Breast epithelium (tissue), 4 donors: ENCODE measurements at regions not wholly inside any gene's neighbourhood (a gene's known extent, or its start where the extent isn't known, plus 50 kb on each side); places are given as distances from the start of the nearest gene placed in this dataset.
A peak's percentile ranks its signal among the peaks of the same experiment; 100 is the strongest.

ENCODE experiments used
- DNase-seq, 2 donors: peaks; one replicate each; pipeline ENCODE4 v3.0.0-alpha.2; 2019; ENCODE audit warnings: low spot score in 2 of 2
- H3K27ac ChIP-seq, 2 donors: fragments of 200-600 bp; sonication (generic) in 1 of 2; one replicate each; pipeline ENCODE4 v1.5.1; 2016 to 2019; ENCODE audit warnings: mild to moderate bottlenecking in 1 of 2
- H3K27me3 ChIP-seq, 2 donors: fragments of 200-600 bp; sonication (generic) in 1 of 2; one replicate each; pipeline versions ENCODE4 v1.5.1 to v1.6.0; 2017 to 2019; ENCODE audit warnings: control low read depth in 1 of 2, mild to moderate bottlenecking in 1 of 2
- H3K36me3 ChIP-seq: fragments of 200-600 bp; one replicate; pipeline ENCODE4 v1.5.1; 2019
- H3K4me1 ChIP-seq, 2 donors: fragments of 200-600 bp; sonication (generic); one replicate each; pipeline ENCODE4 v1.5.1; 2016 to 2019; ENCODE audit warnings: control low read depth in 1 of 2
- H3K4me3 ChIP-seq, 3 donors: fragments of 200-600 bp; sonication (generic); 1 replicate in 2 of 3; 2 replicates in 1 of 3; pipeline ENCODE4 v1.5.1; 2016 to 2019; ENCODE audit warnings: mild to moderate bottlenecking in 3 of 3, moderate library complexity in 2 of 3
- H3K9me3 ChIP-seq, 2 donors: fragments of 200-600 bp; sonication (generic) in 1 of 2; one replicate each; pipeline ENCODE4 v1.5.1; 2016 to 2019; ENCODE audit warnings: control low read depth in 1 of 2
- CTCF ChIP-seq, 3 donors: fragments of 450-650 bp; IDR thresholded peaks; one replicate each; pipeline ENCODE4 v1.5.1; 2016 to 2017; ENCODE audit warnings: antibody characterized with exemption in 3 of 3, mild to moderate bottlenecking in 3 of 3, moderate library complexity in 3 of 3
- POLR2A ChIP-seq: fragments of 450-650 bp; IDR thresholded peaks from one replicate; pipeline ENCODE4 v1.6.1; 2016; ENCODE audit warnings: antibody characterized with exemption, mild to moderate bottlenecking, moderate library complexity
- POLR2AphosphoS5 ChIP-seq, 3 donors: sonication (generic); formaldehyde crosslinking; IDR thresholded peaks; one replicate each; pipeline ENCODE4 v1.6.1; 2017; ENCODE audit warnings: antibody characterized with exemption in 3 of 3
- intact Hi-C: fragments of 100-400 bp; cut with DNase I; formaldehyde crosslinking; loops from one replicate; pipeline ENCODE4 v1.15.1; 2023; ENCODE audit warnings: low total_unique reads

GRCh38 chr10:83212632-83213334, 926.5 kb upstream of the GHITM start:
- TF ChIP-seq CTCF (IDR thresholded peaks at IDR 0.05) = no peak
- TF ChIP-seq POLR2A = no peak
- no peak for TF ChIP-seq POLR2AphosphoS5 (IDR thresholded peaks at IDR 0.05)
- intact Hi-C loops = no loop called here
- no peaks in the 10 kb centered on the region for H3K9me3 ChIP-seq
- no peaks in the 10 kb centered on the region for H3K27me3 ChIP-seq
- H3K27ac ChIP-seq = peak overlapping the region in 1 of 2 donors; percentile 61
- no peaks in the 10 kb centered on the region for H3K4me1 ChIP-seq
- no peak for DNase-seq
- H3K4me3 ChIP-seq = no peak overlapping the region
- H3K36me3 ChIP-seq = no peaks in the 10 kb centered on the region

- no peak for DNase-seq
- Histone ChIP-seq H3K4me1 (no peaks in the 10 kb centered on the region), H3K36me3 (no peaks in the 10 kb centered on the region), H3K27ac (no peak overlapping the region), H3K9me3 (no peaks in the 10 kb centered on the region), H3K27me3 (no peaks in the 10 kb centered on the region), H3K4me3 (no peak overlapping the region)
- intact Hi-C loops = no loop called here
- TF ChIP-seq CTCF (IDR thresholded peaks at IDR 0.05) = no peak
- TF ChIP-seq POLR2A = no peak
- no peak for TF ChIP-seq POLR2AphosphoS5 (IDR thresholded peaks at IDR 0.05)
Observed at GRCh38 chr10:83214136-83214535, 925.2 kb upstream of the GHITM start.

GRCh38 chr10:83218205-83218604, 921.1 kb upstream of the GHITM start:
- Histone ChIP-seq H3K9me3 (no peaks in the 10 kb centered on the region), H3K4me1 (no peaks in the 10 kb centered on the region), H3K4me3 (no peak overlapping the region), H3K36me3 (no peaks in the 10 kb centered on the region), H3K27ac (no peak overlapping the region), H3K27me3 (no peaks in the 10 kb centered on the region)
- no peak for DNase-seq
- intact Hi-C loops = no loop called here
- TF ChIP-seq POLR2A (no peak), POLR2AphosphoS5 (IDR thresholded peaks at IDR 0.05) (no peak), CTCF (IDR thresholded peaks at IDR 0.05) (no peak)

- H3K36me3 ChIP-seq = no peaks in the 10 kb centered on the region
- no peak for TF ChIP-seq CTCF (IDR thresholded peaks at IDR 0.05)
- H3K27me3 ChIP-seq = no peaks in the 10 kb centered on the region
- DNase-seq = no peak
- H3K27ac ChIP-seq = no peak overlapping the region
- intact Hi-C loops = no loop called here
- H3K4me3 ChIP-seq = no peak overlapping the region
- H3K9me3 ChIP-seq = no peaks in the 10 kb centered on the region
- no peaks in the 10 kb centered on the region for H3K4me1 ChIP-seq
Observed at GRCh38 chr10:83222300-83222699, 917.0 kb upstream of the GHITM start.

GRCh38 chr10:83222832-83223742, 916.2 kb upstream of the GHITM start:
- Histone ChIP-seq H3K27me3 (no peaks in the 10 kb centered on the region), H3K27ac (no peak overlapping the region), H3K4me1 (no peaks in the 10 kb centered on the region), H3K36me3 (no peaks in the 10 kb centered on the region), H3K4me3 (no peak overlapping the region), H3K9me3 (no peaks in the 10 kb centered on the region)
- TF ChIP-seq POLR2AphosphoS5 (IDR thresholded peaks at IDR 0.05) = no peak
- no peak for TF ChIP-seq CTCF (IDR thresholded peaks at IDR 0.05)
- no peak for TF ChIP-seq POLR2A
- no peak for DNase-seq
- intact Hi-C loops = no loop called here
